ENCODE measurements at regions not wholly inside any gene's neighbourhood (a gene's known extent, or its start where the extent isn't known, plus 50 kb on each side); places are given as distances from the start of the nearest gene placed in this dataset.

GRCh38 chr3:180829409-180830405 is 82.8 kb upstream of the FXR1 start:
- Mint-ChIP-seq H3K36me3 (ENCODE audit: low read depth) (no peaks in the 10 kb centered on the region), H3K27ac (no peak overlapping the region), H3K4me3 (no peak overlapping the region), H3K27me3 (ENCODE audit: insufficient read depth) (no peaks in the 10 kb centered on the region), H3K4me1 (peaks cover under 1% of the 10 kb centered on the region), H3K9me3 (no peaks in the 10 kb centered on the region)
- H3K4me1 ChIP-seq (ENCODE audit: control insufficient read depth, insufficient read depth, low read length): no peaks in the 10 kb centered on the region
- no peak for TF ChIP-seq CTCF (conservative IDR thresholded peaks at IDR 0.05)
- H3K9ac ChIP-seq (ENCODE audit: extremely low read depth, low read length, poor library complexity, severe bottlenecking): no peak overlapping the region
- H3K27me3 ChIP-seq (ENCODE audit: control insufficient read depth, insufficient read depth, low read length, poor library complexity, severe bottlenecking): no peaks in the 10 kb centered on the region
- WGBS, 2 experiments (ENCODE audit: insufficient coverage in 1 of 2, insufficient read length in 1 of 2): 94 to 97% methylated on average over 13 to 37 of the region's 37 CpGs
- no peaks in the 10 kb centered on the region for H3K9me3 ChIP-seq (ENCODE audit: control insufficient read depth, low read length)
- H3K36me3 ChIP-seq (ENCODE audit: control insufficient read depth, insufficient read depth, low read length): no peaks in the 10 kb centered on the region
- no peak for DNase-seq
- no peak overlapping the region for H3K4me3 ChIP-seq (ENCODE audit: low read length)
- no peak overlapping the region for H3K27ac ChIP-seq (ENCODE audit: low read depth, low read length)

GRCh38 chr3:180835501-180835900 is 77.0 kb upstream of the FXR1 start:
- no peaks in the 10 kb centered on the region for H3K4me1 ChIP-seq (ENCODE audit: control insufficient read depth, insufficient read depth, low read length)
- no peak overlapping the region for H3K9ac ChIP-seq (ENCODE audit: extremely low read depth, low read length, poor library complexity, severe bottlenecking)
- TF ChIP-seq CTCF (conservative IDR thresholded peaks at IDR 0.05): no peak
- H3K4me3 ChIP-seq (ENCODE audit: low read length): no peak overlapping the region
- H3K27ac Mint-ChIP-seq: peak overlapping the region; percentile 8
- no peak for DNase-seq
- no peaks in the 10 kb centered on the region for H3K9me3 Mint-ChIP-seq
- H3K36me3 ChIP-seq (ENCODE audit: control insufficient read depth, insufficient read depth, low read length): no peaks in the 10 kb centered on the region
- whole genome bisulfite sequencing, 2 experiments (ENCODE audit: insufficient coverage in 1 of 2, insufficient read length in 1 of 2): 83% methylated on average over 2 of the region's 2 CpGs; no CpG with 5 or more reads in 1 of the 2 experiments
- no peak overlapping the region for H3K27ac ChIP-seq (ENCODE audit: low read depth, low read length)
- no peaks in the 10 kb centered on the region for H3K9me3 ChIP-seq (ENCODE audit: control insufficient read depth, low read length)
- H3K27me3 ChIP-seq (ENCODE audit: control insufficient read depth, insufficient read depth, low read length, poor library complexity, severe bottlenecking): no peaks in the 10 kb centered on the region
- H3K4me1 Mint-ChIP-seq: peaks cover 6% of the 10 kb centered on the region
- no peaks in the 10 kb centered on the region for H3K27me3 Mint-ChIP-seq (ENCODE audit: insufficient read depth)
- H3K4me3 Mint-ChIP-seq: no peak overlapping the region
- H3K36me3 Mint-ChIP-seq (ENCODE audit: low read depth): no peaks in the 10 kb centered on the region

- no peaks in the 10 kb centered on the region for H3K4me1 ChIP-seq (ENCODE audit: control insufficient read depth, insufficient read depth, low read length)
- H3K4me1 Mint-ChIP-seq: peaks cover 6% of the 10 kb centered on the region
- WGBS, 2 experiments (ENCODE audit: insufficient coverage in 1 of 2, insufficient read length in 1 of 2): 93% methylated on average over 1 of the region's 1 CpG; no CpG with 5 or more reads in 1 of the 2 experiments
Measured at GRCh38 chr3:180836766-180837165, 75.7 kb upstream of the FXR1 start.

More at GRCh38 chr3:180836766-180837165, 75.7 kb upstream of the FXR1 start:
- no peak overlapping the region for H3K4me3 ChIP-seq (ENCODE audit: low read length)
- no peak for TF ChIP-seq CTCF (conservative IDR thresholded peaks at IDR 0.05)
- DNase-seq: no peak
- H3K9ac ChIP-seq (ENCODE audit: extremely low read depth, low read length, poor library complexity, severe bottlenecking): no peak overlapping the region
- Mint-ChIP-seq H3K9me3 (peaks cover 4% of the 10 kb centered on the region), H3K4me3 (no peak overlapping the region), H3K27ac (no peak overlapping the region), H3K36me3 (ENCODE audit: low read depth) (no peaks in the 10 kb centered on the region), H3K27me3 (ENCODE audit: insufficient read depth) (no peaks in the 10 kb centered on the region)
- no peaks in the 10 kb centered on the region for H3K27me3 ChIP-seq (ENCODE audit: control insufficient read depth, insufficient read depth, low read length, poor library complexity, severe bottlenecking)
- no peak overlapping the region for H3K27ac ChIP-seq (ENCODE audit: low read depth, low read length)
- H3K36me3 ChIP-seq (ENCODE audit: control insufficient read depth, insufficient read depth, low read length): no peaks in the 10 kb centered on the region
- H3K9me3 ChIP-seq (ENCODE audit: control insufficient read depth, low read length): no peaks in the 10 kb centered on the region

All from endodermal cell (in vitro differentiated cells).